ENCODE measurements at regions not wholly inside any gene's neighbourhood (a gene's known extent, or its start where the extent isn't known, plus 50 kb on each side); places are given as distances from the start of the nearest gene placed in this dataset.
A peak's percentile ranks its signal among the peaks of the same experiment; 100 is the strongest.
"Not testable (repeated sequence)": the region's sequence is repeated elsewhere in the genome, so short reads cannot be mapped to it uniquely, and the experiment has no call there.

DNA sequence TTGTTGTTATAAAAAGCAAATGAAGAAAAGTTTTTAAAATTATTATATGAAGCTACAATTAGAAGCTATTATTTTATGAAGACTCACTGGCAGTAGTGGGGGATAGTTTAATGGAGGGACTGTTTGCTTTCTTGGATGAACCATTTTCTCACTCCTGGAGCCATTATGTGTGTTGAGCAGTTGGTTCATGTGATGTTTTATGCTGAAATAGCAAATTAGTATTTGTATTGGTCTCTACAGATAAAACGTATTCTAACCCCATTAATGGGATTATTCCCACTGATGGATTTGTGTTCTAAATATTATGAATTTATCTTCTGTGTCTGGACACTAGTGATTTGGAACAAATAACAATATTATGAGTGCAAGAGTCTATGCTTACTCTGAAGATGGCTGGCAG lies 507.5 kb upstream of the FSHR start:
- no peak for DNase-seq

DNA sequence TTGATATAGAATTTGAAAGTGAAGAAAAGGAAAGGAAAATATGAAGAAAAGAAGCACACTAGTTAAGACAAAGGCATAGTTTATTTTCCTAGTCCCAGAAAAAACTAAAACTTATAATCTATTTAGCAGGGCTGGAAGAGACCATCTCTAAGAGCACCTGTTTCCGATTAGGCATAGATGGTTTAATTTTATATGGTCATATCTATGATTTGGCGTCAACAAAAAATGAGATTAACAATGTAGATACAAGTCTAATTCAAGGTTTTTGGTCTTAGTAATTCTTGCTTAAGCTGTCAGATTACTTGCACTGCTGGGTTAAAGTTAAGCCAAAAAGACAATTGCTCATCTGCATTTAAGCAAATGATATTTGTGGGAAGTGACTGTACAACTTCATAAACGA lies 502.5 kb upstream of the FSHR start:
- no peak for DNase-seq

DNA sequence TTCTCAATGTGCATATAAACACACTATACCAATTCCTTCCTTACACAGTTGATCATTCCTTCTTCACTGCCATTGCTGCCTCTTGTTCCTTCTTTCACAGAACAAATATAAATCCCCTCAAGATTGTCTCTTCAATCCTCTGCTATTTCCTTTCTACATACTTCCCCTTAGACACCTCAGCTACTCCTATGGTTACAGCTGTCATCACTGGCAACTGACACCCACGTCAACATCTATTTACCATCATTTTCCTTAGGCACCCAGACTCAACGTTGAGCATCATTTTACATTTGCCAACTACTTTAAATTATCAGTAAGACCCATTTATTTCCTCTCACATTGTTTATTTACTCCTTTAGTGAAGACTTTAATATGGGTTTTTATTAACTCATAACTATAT lies 488.8 kb upstream of the FSHR start:
- no peak for DNase-seq

DNA sequence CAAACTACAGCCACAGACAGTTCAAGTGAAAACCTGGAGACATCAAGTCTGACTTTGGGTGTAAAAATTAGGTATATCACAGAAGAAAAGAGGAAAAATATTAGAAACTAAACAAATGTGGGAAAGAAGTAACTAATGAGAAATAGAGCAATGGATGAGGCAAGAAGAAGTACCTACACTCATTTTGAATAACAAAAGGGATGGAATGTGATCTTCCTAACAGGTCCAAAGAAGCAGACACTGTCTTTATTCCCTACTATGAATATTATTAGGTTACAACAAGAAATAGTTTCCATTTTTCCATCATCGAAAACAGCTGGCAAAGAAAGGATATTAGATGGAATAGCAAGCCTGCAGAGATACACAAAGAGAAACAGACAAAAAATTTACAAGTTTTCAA lies 486.3 kb upstream of the FSHR start:
- no peak for DNase-seq

DNA sequence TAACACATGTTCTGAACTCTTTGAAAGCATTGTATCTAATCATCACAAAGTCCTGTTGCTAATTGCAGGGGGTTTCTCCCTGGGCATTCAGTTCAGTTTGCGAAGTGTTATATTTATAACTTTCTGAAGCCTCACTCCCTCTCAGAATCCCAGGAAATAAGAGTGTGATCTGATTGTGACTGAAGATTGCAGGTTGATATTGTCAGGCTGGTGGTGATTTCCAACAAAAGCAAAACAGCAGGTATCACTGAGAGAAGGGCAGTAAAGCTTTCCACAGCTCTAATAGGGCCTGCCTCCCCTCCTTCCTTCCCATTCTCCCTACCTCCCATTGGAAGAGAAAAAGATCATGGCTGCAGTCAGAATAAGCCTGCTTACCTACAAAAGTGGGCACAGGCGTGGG lies 466.7 kb upstream of the FSHR start:
- no peak for DNase-seq

DNA sequence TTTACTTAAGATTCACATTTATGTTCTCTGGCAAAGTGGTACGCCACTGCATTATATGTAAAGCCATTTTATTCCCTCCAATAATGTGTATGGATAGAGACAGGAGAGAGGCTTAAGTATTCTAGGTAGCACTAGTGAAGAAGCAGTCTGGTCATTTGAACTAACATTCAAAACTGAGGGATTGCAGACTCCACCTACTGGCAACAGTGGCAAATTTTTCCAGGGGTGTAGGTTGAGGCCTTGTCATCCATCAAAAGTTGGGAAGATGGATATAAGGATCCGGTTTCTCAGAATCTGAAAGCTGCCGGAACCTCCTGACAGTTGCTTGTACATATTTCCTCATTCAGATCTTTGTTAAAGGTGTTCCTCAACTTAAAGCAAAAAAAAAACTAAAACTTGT lies 465.5 kb upstream of the FSHR start:
- DNase-seq, result no peak

DNA sequence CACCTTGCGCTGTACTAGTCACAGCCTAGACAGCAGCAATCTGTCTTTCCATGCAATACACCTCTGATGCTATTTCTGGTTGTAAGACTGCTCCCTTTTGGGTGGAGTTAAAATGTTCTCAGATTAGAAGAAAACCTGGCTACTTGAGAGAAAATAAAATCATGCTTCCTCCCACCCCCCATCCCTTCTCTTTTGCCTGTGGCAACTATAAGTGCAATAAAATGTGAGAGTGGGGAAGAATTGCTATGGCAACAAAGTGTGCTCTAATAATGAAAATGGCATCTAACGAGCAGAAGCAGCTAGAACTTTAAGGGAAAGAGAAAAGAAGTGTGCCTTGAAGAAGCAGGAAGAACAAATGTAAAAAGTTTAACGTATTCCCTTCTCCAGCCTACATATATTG lies 464.2 kb upstream of the FSHR start:
- DNase-seq, result no peak

DNA sequence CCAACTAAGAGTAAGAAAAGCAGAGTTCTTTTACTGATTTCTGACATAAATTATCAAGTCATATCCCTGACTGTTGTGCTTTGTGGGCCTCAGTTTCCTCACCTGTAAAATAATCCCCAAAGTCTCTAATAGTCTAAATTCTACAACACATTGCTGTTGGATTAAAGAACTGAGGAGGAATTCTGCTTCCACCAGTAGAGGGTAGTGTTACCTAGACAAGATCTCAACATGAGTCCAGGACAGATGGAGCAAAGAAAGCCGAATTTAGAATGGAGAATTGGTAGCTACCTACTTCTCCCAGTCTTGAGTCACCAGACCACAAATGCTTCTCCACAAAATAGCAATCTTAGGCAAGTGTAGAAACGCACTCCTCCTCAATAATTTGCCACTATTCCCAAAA lies 462.5 kb upstream of the FSHR start:
- DNase-seq, result peak; percentile 0

DNA sequence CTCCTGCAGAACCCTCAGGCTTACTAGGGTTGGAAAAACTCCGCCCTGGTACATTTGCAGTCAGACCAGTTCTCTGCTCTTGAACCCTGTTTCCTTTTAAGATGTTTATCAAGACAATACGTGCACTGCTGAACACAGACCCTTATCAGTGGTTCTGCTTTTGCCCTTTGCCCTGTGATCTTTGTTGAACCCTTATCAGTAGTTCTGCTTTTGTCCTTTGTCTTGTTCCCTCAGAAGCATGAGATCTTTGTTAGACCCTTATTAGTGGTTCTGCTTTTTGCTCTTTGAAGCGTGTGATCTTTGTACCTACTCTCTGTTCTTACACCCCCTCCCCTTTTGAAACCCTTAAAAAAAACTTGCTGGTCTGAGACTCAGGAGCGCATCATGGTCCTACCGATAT lies 457.5 kb upstream of the FSHR start:
- DNase-seq, result not testable (repeated sequence)

DNA sequence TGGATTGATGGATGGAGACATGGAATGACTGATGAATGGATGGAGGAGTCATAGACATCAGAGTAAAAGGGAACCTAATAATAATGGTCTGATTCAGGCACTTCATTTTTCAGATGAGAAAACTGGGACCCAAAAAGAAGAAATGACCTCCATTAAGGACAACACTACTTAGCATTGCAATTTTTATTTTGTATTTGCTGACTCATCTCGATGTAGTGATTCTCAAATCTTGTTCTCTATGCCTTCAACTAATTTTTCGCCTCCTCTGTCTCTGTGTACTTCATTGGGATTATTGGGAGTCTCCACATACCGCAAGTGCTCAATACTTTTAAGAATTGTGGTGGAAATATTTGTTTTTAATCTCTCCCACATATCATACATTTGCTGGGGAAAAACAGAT lies 446.2 kb upstream of the FSHR start:
- DNase-seq, result no peak

DNA sequence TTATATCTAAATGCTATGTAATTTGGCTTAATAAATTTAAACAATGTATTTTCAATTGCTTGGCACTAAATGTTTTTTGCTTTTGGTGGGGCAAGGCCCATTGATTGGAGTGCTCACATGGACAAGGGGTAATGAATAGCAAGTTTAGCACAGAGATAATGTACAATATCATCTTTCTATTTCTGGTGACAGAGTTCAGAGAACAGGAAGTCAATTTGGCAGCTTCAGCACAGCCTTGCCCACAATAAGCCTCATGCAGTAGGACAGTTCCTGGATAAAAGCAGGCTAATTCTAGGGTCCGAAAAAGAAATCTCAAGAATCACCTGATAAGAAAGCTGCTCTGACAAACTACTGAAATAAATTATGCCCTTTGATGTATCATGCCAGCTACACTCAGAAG lies 443.9 kb upstream of the FSHR start:
- no peak for DNase-seq

DNA sequence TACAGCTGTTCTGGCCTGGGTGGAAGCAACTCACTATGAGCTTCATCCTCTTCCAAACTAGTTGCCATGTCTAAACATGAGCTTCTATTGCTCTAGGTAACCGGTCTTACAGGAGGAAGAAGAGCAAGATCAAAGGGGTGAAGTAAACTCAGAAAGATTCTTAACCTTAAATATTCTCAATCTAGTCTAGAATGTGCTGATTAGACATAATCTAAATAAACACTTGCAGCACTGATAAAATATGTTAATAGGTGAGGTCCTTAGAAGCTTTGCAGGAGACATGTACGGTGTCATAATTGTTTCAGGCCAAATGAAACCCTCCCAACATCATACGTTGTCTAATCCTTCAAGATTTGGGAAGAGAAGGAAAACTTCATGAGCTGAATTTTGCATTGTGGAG lies 431.6 kb upstream of the FSHR start:
- no peak for DNase-seq

DNA sequence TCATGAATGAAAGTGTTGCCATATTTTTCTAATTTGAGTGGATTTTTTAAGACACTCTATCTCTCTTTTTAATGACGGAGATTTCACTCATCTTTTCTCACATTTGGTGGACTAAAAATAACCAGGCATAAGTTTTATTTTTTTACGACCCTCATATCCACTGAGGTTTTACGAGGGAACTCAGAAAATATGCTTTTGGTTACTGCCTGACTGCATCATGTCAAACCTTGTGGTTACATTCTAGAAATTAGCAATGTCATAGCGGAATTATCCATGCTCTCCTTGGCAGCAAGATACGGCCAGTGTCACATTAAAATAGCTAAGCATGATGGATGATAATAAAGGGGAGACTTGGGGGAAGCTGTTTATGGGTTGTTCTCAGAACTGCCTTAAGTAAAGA lies 428.6 kb upstream of the FSHR start:
- no peak for DNase-seq

DNA sequence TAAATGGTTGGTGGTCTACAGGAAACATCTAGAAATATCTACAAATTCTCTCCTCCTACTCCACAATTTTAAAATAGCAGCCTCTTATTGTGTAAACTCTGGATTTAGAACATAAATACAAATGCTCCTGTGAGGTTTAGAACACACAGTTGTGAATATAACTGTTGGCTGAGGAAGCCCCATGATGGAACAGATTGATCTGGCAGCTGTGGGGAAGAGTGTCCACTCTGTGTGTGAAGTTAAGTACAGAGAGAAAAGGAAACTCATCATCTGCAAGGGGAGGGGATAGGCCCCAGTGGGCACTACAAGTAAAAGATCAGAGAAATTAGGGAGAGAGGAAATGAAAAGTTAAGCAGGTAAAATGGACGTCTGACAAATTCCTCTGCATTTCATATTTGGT lies 422.7 kb upstream of the FSHR start:
- DNase-seq, result no peak

DNA sequence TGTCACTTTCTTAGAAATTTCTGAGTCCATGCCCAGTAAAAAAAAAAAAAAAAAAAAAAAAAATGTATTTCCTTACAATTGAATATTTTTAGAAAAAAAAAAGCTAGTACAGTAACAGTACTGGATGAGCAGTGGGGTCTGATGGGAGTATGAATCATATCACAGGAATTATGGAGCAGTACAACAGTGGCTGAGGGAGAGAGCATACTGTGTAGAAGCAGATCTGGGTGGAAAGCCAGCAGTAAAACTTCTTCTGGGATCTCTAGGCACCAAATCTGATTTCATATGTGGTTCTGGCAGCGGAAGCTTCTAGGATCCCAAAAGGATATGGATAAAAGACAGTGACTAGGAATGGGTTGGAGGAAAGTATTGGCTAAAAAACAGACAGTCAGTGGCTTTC lies 414.9 kb upstream of the FSHR start:
- DNase-seq, result no peak

DNA sequence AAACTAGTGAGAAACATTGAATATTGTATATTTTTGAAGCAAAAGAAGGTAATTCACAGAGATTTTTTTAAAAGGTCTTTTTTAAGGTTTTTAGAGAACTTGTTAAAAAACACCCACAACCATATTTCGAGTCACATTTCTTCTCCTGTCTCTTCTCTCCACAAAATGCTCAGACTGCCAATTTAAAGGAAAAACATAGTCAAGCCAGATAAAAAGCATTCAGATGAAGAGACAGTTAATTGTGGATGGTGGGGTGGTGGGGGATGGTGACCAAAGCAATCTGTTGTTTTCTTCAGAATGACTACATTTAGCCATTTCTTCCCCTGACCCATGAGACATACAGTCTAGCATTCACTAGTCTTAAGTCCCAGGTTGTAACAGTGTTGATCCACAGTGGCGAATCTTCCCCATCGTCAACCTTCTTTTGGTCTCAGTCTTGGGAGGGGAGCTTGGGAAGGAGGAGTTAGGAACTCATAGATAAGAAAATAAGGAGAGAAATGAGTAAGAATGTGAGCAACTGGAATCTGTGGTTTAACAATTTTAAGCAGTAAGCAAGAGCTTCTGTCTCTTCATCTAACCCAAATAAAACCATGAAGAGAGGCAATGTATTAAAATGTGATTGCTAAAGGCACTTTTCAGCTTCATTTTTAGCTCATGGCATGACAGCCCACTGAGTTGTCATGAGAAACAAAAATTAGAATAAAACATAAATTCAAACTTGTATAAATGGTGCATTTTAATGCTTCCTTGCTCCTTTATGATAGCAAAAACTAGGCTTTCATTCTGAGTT lies 413.7 kb upstream of the FSHR start:
- DNase-seq, result no peak

DNA sequence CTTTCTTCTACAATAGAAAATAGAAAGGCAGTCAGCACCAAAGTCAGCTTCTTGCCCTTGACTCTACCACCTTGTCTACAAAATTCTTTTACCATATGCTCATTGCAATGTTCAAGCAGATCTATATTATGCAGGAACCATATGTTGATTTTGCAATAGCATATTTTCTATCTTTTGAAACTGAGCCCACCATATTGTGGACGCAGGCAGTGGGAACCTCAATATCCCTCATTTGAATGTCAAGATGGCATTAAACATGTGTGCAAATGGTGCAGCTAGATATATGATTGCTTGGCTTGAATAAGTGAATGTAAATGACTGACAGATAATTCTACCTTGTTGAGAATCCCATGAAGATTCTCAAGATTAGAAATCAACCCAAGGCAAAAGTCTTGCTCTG lies 412.7 kb upstream of the FSHR start:
- DNase-seq, result no peak

DNA sequence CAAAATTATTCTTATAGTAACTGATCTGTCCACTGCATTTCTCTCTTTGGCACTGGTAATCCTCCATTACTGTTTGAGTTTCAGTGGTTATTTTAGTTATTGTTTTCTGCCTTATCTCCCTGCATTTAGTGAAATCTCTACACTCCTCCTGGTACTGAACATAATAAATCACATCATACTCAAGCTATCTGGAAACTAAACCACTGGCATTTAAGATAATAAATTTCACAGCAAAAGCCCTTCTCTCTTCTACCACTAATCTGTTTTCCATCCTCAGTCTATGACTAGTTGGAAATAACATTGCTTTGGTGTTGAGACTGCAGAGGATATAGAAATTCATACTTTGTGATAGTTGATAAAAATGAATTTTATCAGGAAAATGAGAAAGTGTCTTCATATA lies 399.3 kb upstream of the FSHR start:
- DNase-seq, result no peak

DNA sequence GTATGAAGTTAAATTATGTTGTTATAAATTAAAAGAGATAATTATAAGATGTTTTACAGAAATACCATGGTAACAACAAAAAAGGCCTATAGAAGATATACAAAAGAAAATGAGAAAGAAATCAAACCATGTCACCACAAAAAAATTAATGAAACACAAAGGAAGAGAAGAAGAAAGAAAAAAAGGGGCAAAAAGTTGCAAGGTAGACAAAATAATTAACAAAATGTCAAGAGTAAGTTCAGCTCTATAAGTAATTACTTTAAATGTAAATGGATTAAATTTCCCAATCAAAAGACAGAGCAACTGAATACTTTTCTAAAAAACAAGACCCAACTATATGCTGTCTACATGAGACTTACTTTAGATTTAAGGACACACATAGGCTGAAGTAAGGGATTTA lies 378.4 kb upstream of the FSHR start:
- DNase-seq, result no peak

DNA sequence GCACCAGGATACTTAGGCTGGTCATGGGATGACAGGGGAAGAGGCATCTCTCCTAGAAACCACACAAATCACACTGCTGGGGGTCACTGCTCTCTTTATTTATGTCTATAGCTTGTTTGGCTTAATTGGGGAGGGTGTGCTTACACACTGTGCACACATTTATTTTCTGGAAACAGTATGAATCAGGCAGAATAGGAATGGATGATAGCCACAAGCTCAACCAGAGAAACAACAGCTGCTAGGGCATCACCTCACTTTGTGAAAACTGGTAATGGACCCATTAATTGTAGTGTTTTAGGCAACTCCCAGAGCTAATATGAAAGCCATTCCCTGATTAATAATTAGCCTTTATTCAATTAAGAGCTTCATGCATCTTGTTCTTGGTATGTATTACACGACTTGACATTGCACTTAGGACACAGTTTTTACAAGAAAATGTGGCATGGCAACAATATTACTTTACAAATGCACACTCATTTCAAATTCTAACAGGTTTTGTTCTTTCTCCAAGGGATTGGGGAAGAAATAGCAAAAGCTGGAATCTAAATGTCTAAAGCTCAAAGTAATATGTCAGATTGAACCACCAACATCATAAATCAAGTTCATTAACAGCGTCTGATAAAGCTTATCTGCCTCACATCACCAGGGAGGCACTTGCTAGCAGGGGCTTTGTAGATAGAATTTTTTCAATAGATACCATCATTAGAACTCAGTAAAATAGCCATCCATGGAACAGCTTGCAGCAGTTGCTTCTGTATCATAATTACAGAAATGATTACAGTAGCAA lies 361.9 kb upstream of the FSHR start:
- no peak for DNase-seq

DNA sequence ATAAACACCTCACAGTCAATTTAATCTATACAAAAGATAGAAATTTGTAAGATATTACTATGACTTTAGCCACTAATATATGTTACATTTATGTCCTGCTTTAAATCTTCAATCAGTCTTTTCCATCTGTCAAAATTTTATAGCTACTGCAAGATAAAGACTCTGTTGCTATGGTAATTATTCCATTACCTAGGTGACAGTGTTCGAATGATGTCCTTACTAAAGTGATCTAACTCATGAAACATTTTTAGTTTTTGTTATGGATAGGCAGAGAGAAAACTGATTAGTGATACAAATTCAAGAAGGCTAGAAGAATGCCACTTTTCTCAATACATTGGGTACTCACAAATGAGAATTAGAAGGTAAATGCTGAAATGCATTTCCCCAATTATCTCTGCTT lies 359.9 kb upstream of the FSHR start:
- DNase-seq, result no peak

DNA sequence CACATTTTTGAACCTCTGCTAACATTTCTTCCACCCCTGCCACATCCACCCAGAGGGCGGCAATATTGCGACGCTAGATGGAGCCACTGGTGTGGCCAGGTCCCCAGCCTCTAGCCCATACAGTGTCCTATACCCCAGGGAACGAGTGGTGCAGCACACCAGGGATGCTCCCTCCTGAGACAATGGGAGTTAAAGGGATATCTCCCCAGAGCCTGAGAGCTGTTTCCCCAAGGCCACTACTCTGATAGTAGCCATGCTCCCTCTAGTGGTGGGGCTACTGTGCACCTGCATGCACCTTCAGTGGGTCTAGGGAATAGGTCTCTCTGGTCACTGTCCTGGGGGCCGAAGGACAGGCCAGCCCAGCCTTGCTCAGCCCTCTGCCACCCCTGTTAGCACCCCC lies 336.4 kb upstream of the FSHR start:
- DNase-seq, result peak; percentile 9

DNA sequence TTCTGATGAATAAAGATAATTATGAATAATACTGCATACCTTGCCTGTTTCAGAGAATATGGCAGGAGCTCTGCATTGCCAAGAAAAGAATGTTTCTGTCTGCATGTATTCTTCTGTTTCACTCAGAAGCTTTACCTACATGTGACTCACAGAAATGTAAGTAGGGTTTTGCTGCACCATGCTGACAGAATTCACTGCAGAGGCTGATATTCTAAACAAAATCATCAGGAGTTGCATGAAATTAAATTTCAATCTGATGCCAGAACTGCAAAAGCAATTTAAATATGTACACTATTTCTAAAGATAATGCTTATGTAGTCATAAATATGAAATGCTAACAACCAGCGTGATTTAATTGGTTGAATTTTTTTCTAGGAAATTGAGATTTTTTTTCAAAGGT lies 332.8 kb upstream of the FSHR start:
- no peak for DNase-seq

DNA sequence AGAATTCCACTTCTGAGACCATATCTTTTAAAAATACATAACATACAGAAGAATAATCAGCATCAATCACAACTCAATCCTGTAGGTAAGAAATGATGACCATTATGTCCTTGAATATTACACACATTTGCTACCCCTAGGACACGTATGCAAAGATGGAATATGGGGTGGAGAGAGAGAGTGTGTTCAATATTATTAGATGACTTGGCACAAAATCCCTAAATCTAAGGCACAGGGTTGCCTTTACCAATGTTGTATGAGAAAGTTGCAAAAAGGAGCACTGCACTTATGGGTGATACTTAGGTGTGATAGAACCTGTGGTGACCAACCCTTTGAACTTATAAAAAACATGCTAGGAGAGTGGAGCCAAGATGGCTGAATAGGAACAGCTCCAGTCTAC lies 326.2 kb upstream of the FSHR start:
- DNase-seq, result no peak
